ENCODE measurements at regions not wholly inside any gene's neighbourhood (a gene's known extent, or its start where the extent isn't known, plus 50 kb on each side); places are given as distances from the start of the nearest gene placed in this dataset.

GRCh38 chr14:28926122-28926521, 159.5 kb downstream of the FOXG1 start:
- no peaks in the 10 kb centered on the region for H3K36me3 Mint-ChIP-seq (ENCODE audit: low read depth)
- no peaks in the 10 kb centered on the region for H3K9me3 Mint-ChIP-seq
- H3K27me3 Mint-ChIP-seq (ENCODE audit: insufficient read depth), result no peaks in the 10 kb centered on the region
- no peak overlapping the region for H3K27ac Mint-ChIP-seq
- no peaks in the 10 kb centered on the region for H3K27me3 ChIP-seq (ENCODE audit: control insufficient read depth, insufficient read depth, low read length, poor library complexity, severe bottlenecking)
- no peaks in the 10 kb centered on the region for H3K4me1 Mint-ChIP-seq
- H3K36me3 ChIP-seq (ENCODE audit: control insufficient read depth, insufficient read depth, low read length), result no peaks in the 10 kb centered on the region
- WGBS, 2 experiments (ENCODE audit: insufficient coverage in 1 of 2, insufficient read length in 1 of 2), result 40 to 90% methylated on average over 1 of the region's 1 CpG
- H3K4me1 ChIP-seq (ENCODE audit: control insufficient read depth, insufficient read depth, low read length), result no peaks in the 10 kb centered on the region
- no peaks in the 10 kb centered on the region for H3K9me3 ChIP-seq (ENCODE audit: control insufficient read depth, low read length)
- H3K4me3 ChIP-seq (ENCODE audit: low read length), result no peak overlapping the region
- no peak overlapping the region for H3K4me3 Mint-ChIP-seq
- no peak overlapping the region for H3K9ac ChIP-seq (ENCODE audit: extremely low read depth, low read length, poor library complexity, severe bottlenecking)
- no peak for TF ChIP-seq CTCF (conservative IDR thresholded peaks at IDR 0.05)
- no peak overlapping the region for H3K27ac ChIP-seq (ENCODE audit: low read depth, low read length)
- no peak for DNase-seq

- Mint-ChIP-seq H3K36me3 (ENCODE audit: low read depth) (no peaks in the 10 kb centered on the region), H3K27me3 (ENCODE audit: insufficient read depth) (no peaks in the 10 kb centered on the region), H3K9me3 (peaks cover 3% of the 10 kb centered on the region), H3K27ac (no peak overlapping the region), H3K4me1 (no peaks in the 10 kb centered on the region), H3K4me3 (no peak overlapping the region)
- Histone ChIP-seq H3K36me3 (ENCODE audit: control insufficient read depth, insufficient read depth, low read length) (no peaks in the 10 kb centered on the region), H3K27ac (ENCODE audit: low read depth, low read length) (no peak overlapping the region), H3K27me3 (ENCODE audit: control insufficient read depth, insufficient read depth, low read length, poor library complexity, severe bottlenecking) (no peaks in the 10 kb centered on the region), H3K9ac (ENCODE audit: extremely low read depth, low read length, poor library complexity, severe bottlenecking) (no peak overlapping the region), H3K4me3 (ENCODE audit: low read length) (no peak overlapping the region), H3K4me1 (ENCODE audit: control insufficient read depth, insufficient read depth, low read length) (no peaks in the 10 kb centered on the region), H3K9me3 (ENCODE audit: control insufficient read depth, low read length) (peaks cover 4% of the 10 kb centered on the region)
- DNase-seq, result no peak
- WGBS, 2 experiments (ENCODE audit: insufficient coverage in 1 of 2, insufficient read length in 1 of 2), result 85% methylated on average over 1 of the region's 2 CpGs; no CpG with 5 or more reads in 1 of the 2 experiments
- TF ChIP-seq CTCF (conservative IDR thresholded peaks at IDR 0.05), result no peak
Observed at GRCh38 chr14:28931999-28932398, 165.4 kb downstream of the FOXG1 start.

- no peak overlapping the region for H3K4me3 ChIP-seq (ENCODE audit: low read length)
- H3K36me3 Mint-ChIP-seq (ENCODE audit: low read depth), result no peaks in the 10 kb centered on the region
- no peak overlapping the region for H3K4me3 Mint-ChIP-seq
- H3K27ac Mint-ChIP-seq, result no peak overlapping the region
- H3K27me3 ChIP-seq (ENCODE audit: control insufficient read depth, insufficient read depth, low read length, poor library complexity, severe bottlenecking), result no peaks in the 10 kb centered on the region
- TF ChIP-seq CTCF (conservative IDR thresholded peaks at IDR 0.05), result no peak
- H3K27me3 Mint-ChIP-seq (ENCODE audit: insufficient read depth), result no peaks in the 10 kb centered on the region
- no peak for DNase-seq
- no peaks in the 10 kb centered on the region for H3K36me3 ChIP-seq (ENCODE audit: control insufficient read depth, insufficient read depth, low read length)
- H3K4me1 ChIP-seq (ENCODE audit: control insufficient read depth, insufficient read depth, low read length), result no peaks in the 10 kb centered on the region
- H3K9me3 Mint-ChIP-seq, result peaks cover 12% of the 10 kb centered on the region
- H3K9ac ChIP-seq (ENCODE audit: extremely low read depth, low read length, poor library complexity, severe bottlenecking), result no peak overlapping the region
- no peaks in the 10 kb centered on the region for H3K4me1 Mint-ChIP-seq
- peaks cover 4% of the 10 kb centered on the region for H3K9me3 ChIP-seq (ENCODE audit: control insufficient read depth, low read length)
- H3K27ac ChIP-seq (ENCODE audit: low read depth, low read length), result no peak overlapping the region
Observed at GRCh38 chr14:28936601-28937000, 170.0 kb downstream of the FOXG1 start.
